ENCODE measurements at regions not wholly inside any gene's neighbourhood (a gene's known extent, or its start where the extent isn't known, plus 50 kb on each side); places are given as distances from the start of the nearest gene placed in this dataset.

DNA sequence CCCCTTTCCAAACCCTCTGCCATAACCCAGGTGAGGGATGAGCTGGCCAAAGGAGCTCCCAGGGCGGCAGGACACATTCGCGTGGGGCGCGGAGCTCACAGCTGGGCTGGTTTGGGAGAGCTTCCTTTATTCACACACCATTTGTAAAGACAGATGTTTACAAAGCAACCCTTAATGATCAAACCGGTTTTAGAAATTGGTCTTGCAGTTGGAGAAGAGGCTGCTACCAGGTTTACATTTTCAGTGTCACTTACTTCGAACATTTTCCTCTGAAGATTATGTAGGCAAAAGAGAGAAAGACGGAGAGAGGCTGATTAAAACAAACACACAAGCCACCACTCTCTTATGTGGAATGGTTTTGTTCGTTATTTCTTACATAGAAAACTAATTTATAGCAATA lies 648.7 kb downstream of the IRX1 start:
- no peak for TF ChIP-seq Cebpa-rat (IDR thresholded peaks at IDR 0.05)
- H4K20me1 ChIP-seq = no peaks in the 10 kb centered on the region
- no peak overlapping the region for H3K4me3 ChIP-seq
- H3K4me2 ChIP-seq = no peak overlapping the region
- H3K9me3 ChIP-seq (replicated peaks in 1 of 11) = no peaks in the 10 kb centered on the region; a peak in 1 of 22 replicates
- H3K27me3 ChIP-seq = no peaks in the 10 kb centered on the region
- H3K4me1 ChIP-seq = no peaks in the 10 kb centered on the region
- H3K9ac ChIP-seq = no peak overlapping the region
- H3K36me3 ChIP-seq = no peaks in the 10 kb centered on the region
- H3K27ac ChIP-seq = no peak overlapping the region

DNA sequence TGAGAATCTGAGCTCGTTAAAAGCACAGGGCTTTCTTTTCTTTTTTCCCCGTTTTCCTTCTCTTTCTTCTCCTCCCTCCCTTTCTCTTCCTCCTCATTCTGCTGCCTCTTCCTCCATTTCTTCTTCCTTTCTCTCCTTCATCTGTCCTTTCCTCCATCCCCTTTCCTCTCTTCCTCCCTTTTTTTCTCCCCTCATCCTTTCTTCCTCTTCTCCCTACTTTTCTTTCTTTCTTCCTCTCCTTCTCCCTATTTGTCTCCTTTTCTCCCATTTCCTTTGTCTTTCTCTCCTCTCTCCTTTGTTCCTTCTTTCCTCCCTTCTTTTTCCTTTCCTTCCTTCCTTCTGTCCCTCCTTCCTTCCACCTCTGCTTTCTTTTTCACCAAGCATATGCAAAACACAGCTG lies 649.4 kb downstream of the IRX1 start:
- no peak for TF ChIP-seq Cebpa-rat (IDR thresholded peaks at IDR 0.05)
- no peak overlapping the region for H3K9ac ChIP-seq
- no peak overlapping the region for H3K4me3 ChIP-seq
- H3K27ac ChIP-seq = no peak overlapping the region
- no peaks in the 10 kb centered on the region for H3K4me1 ChIP-seq
- no peaks in the 10 kb centered on the region for H3K27me3 ChIP-seq
- H4K20me1 ChIP-seq = no peaks in the 10 kb centered on the region
- H3K36me3 ChIP-seq = no peaks in the 10 kb centered on the region
- H3K9me3 ChIP-seq (replicated peaks in 1 of 11) = no peaks in the 10 kb centered on the region; a peak in 1 of 22 replicates
- H3K4me2 ChIP-seq = no peak overlapping the region

DNA sequence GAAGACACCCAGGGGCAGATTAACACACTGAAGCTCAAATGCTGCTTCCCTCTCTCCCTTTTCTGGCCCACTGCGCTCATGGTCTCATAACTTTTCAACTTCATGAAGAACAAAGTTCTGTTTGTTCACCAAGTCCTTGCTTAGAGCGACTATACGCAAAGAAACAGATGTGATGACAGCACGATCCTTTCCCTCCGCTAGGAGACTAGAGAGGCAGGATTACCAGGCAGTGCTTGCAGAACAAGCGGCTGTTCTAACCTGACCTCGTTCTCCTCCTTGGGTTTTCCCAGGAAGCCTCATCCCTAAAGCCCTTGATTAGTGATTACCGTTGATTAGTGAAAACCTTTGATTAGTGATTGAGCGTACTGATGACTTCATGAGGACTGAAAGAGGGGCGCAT lies 649.9 kb downstream of the IRX1 start:
- TF ChIP-seq Cebpa-rat (IDR thresholded peaks at IDR 0.05) = no peak
- Histone ChIP-seq H3K4me2 (no peak overlapping the region), H3K27me3 (no peaks in the 10 kb centered on the region), H4K20me1 (no peaks in the 10 kb centered on the region), H3K9me3 (replicated peaks in 1 of 11) (no peaks in the 10 kb centered on the region; a peak in 1 of 22 replicates), H3K9ac (no peak overlapping the region), H3K4me3 (no peak overlapping the region), H3K4me1 (no peaks in the 10 kb centered on the region), H3K36me3 (no peaks in the 10 kb centered on the region), H3K27ac (no peak overlapping the region)

DNA sequence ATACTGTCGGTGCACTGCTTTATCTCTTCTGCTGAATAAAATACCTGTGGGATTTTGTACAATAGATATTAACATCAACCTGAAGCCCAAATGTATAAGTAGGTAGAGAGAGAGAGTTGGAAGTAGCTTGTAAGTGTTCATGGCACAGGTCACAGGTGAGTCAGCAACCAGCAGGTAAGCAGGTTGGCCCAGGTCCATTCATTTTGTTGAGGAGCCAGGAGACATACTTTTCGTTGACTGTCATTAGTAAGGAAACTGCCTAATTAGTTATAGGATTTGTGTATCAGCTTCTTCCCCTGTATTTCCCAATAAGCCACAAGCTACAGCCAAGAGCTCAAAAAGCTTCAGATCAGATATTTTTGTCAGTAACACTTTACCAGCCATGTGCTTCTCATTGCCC lies 650.8 kb downstream of the IRX1 start:
- TF ChIP-seq Cebpa-rat (IDR thresholded peaks at IDR 0.05) = no peak
- H3K9me3 ChIP-seq (replicated peaks in 1 of 11) = no peaks in the 10 kb centered on the region; a peak in 1 of 22 replicates
- H3K4me2 ChIP-seq = no peak overlapping the region
- H3K9ac ChIP-seq = no peak overlapping the region
- H4K20me1 ChIP-seq = no peaks in the 10 kb centered on the region
- no peak overlapping the region for H3K4me3 ChIP-seq
- H3K36me3 ChIP-seq = no peaks in the 10 kb centered on the region
- H3K4me1 ChIP-seq = no peaks in the 10 kb centered on the region
- H3K27ac ChIP-seq = no peak overlapping the region
- H3K27me3 ChIP-seq = no peaks in the 10 kb centered on the region

DNA sequence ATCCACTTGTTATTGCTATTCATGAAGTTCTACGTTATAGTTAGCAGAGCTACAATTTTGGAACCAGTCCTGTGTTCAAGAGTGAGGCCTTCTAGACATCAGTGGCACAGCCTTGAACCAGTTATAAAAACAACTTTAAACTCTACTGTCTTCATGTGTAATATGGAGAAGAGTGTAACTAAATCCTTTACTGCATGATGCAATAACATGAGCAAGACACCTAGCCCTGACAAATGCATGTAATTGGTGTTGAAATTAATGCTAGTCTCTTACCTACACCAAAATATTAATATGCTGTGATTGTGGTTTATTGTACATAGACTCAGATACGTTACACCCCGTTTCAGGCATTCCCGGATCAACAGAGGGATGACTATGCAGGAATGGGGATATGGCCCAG lies 654.6 kb downstream of the IRX1 start:
- Histone ChIP-seq H3K4me2 (no peak overlapping the region), H3K4me3 (no peak overlapping the region), H3K4me1 (no peaks in the 10 kb centered on the region), H3K9me3 (replicated peaks in 1 of 11) (0 out of 22 replicates have a peak, but pooled peaks cover 0 to 3% (median 0%) of the 10 kb centered on the region in 11 experiments), H3K9ac (no peak overlapping the region), H3K27ac (no peak overlapping the region), H4K20me1 (no peaks in the 10 kb centered on the region), H3K27me3 (no peaks in the 10 kb centered on the region), H3K36me3 (no peaks in the 10 kb centered on the region)
- no peak for TF ChIP-seq Cebpa-rat (IDR thresholded peaks at IDR 0.05)

DNA sequence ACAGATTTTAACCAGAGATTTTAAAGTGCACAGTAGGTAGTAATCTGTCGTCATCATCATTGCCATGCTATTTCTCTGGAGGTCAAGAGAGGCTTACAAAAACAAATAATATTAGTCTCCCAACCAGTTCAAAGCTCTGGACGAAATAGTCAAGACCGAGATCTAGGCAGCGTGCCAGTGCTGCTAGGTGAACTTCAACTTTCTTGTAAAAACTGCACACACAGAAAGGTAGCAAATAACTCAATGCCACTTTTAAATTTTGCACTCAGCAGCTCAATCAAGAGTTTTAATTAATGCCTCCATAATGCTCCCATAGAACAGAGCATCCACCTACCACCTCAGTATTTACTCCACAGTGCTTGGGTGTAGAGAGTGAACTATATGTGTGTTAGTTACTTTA lies 656.8 kb downstream of the IRX1 start:
- no peak overlapping the region for H3K4me2 ChIP-seq
- no peak overlapping the region for H3K27ac ChIP-seq
- no peaks in the 10 kb centered on the region for H4K20me1 ChIP-seq
- H3K4me1 ChIP-seq = 0 out of 20 replicates have a peak, but pooled peaks cover 0 to under 1% (median 0%) of the 10 kb centered on the region in 10 experiments
- no peaks in the 10 kb centered on the region for H3K36me3 ChIP-seq
- H3K9me3 ChIP-seq (replicated peaks in 1 of 11) = peaks cover 0 to 3% (median 0%) of the 10 kb centered on the region in 11 experiments; a peak in 2 of 22 replicates
- no peak for TF ChIP-seq Cebpa-rat (IDR thresholded peaks at IDR 0.05)
- no peak overlapping the region for H3K4me3 ChIP-seq
- H3K27me3 ChIP-seq = no peaks in the 10 kb centered on the region
- no peak overlapping the region for H3K9ac ChIP-seq

DNA sequence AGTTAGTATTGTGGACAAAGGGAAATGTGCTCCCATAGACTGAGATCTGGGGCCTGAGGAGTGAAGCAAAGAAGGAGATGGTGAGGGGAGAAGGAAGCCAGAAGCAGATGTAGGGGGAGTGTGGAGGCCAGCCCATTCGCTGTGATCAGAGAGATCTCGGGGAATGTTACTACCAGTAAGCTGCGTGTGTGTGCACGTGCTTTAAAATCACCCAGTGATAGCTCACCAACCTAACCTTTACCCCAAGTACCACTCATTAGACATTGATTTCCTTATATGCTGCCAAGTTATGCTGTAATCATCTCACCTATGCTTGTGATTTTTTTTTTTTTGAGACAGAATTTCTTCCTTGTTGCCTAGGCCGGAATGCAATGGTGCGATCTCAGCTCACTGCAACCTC lies 659.1 kb downstream of the IRX1 start:
- Histone ChIP-seq H3K9ac (no peak overlapping the region), H3K36me3 (no peaks in the 10 kb centered on the region), H3K4me1 (0 out of 20 replicates have a peak, but pooled peaks cover 0 to 5% (median 0%) of the 10 kb centered on the region in 10 experiments), H3K9me3 (replicated peaks in 1 of 11) (peaks cover 0 to 3% (median 0%) of the 10 kb centered on the region in 11 experiments; a peak in 2 of 22 replicates), H3K4me2 (no peak overlapping the region), H4K20me1 (no peaks in the 10 kb centered on the region), H3K4me3 (no peak overlapping the region), H3K27ac (no peak overlapping the region), H3K27me3 (no peaks in the 10 kb centered on the region)
- TF ChIP-seq Cebpa-rat (IDR thresholded peaks at IDR 0.05) = no peak

DNA sequence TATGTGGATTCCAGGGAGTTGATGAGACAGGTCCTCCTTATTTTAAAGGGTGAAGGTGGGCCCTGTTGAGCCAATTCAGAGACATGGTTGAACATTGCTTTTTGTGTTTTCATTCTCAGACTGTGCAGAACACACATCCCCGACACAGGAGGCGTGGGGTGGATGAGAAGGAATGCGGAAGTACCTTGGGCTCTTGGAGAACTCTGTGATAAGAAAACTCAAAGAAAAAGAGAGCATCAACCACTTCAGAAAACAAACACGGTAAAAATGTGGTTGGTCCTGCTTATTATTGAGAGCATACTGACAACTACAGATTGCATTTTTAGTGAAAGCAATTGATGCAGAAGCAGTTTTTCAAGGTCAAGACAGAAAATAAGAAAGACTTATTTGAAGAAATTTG lies 659.8 kb downstream of the IRX1 start:
- no peaks in the 10 kb centered on the region for H3K36me3 ChIP-seq
- TF ChIP-seq Cebpa-rat (IDR thresholded peaks at IDR 0.05) = no peak
- no peak overlapping the region for H3K4me3 ChIP-seq
- H3K9me3 ChIP-seq (replicated peaks in 1 of 11) = peaks cover 0 to 3% (median 0%) of the 10 kb centered on the region in 11 experiments; a peak in 2 of 22 replicates
- H3K27ac ChIP-seq = no peak overlapping the region
- no peak overlapping the region for H3K4me2 ChIP-seq
- H3K9ac ChIP-seq = no peak overlapping the region
- H4K20me1 ChIP-seq = no peaks in the 10 kb centered on the region
- H3K4me1 ChIP-seq = 0 out of 20 replicates have a peak, but pooled peaks cover 0 to 5% (median 0%) of the 10 kb centered on the region in 10 experiments
- no peaks in the 10 kb centered on the region for H3K27me3 ChIP-seq

DNA sequence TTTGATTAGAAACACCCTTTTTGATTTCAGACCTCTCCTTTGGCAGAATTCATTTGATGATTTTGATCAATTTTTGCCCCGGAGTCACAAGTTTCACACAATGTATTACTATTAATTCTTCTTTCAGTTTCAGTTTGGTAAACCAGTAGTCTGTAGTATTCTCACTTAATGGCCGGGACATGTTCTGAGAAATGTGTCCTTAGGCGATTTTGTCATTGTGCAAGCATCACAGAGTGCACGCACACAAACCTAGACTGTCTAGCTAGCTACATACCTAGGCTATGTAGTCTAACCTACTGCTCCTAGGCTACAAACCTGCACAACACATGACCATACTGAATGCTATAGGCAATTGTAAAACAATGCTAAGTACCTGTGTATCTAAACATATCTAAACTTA lies 662.5 kb downstream of the IRX1 start:
- 0 out of 20 replicates have a peak, but pooled peaks cover 0 to 5% (median 0%) of the 10 kb centered on the region in 10 experiments for H3K4me1 ChIP-seq
- no peak for TF ChIP-seq Cebpa-rat (IDR thresholded peaks at IDR 0.05)
- no peaks in the 10 kb centered on the region for H3K27me3 ChIP-seq
- H3K4me3 ChIP-seq = no peak overlapping the region
- no peak overlapping the region for H3K9ac ChIP-seq
- H3K36me3 ChIP-seq = no peaks in the 10 kb centered on the region
- H4K20me1 ChIP-seq = no peaks in the 10 kb centered on the region
- H3K4me2 ChIP-seq = no peak overlapping the region
- H3K27ac ChIP-seq = no peak overlapping the region
- peaks cover 0 to 8% (median 0%) of the 10 kb centered on the region in 11 experiments; a peak in 5 of 22 replicates for H3K9me3 ChIP-seq (replicated peaks in 1 of 11)

DNA sequence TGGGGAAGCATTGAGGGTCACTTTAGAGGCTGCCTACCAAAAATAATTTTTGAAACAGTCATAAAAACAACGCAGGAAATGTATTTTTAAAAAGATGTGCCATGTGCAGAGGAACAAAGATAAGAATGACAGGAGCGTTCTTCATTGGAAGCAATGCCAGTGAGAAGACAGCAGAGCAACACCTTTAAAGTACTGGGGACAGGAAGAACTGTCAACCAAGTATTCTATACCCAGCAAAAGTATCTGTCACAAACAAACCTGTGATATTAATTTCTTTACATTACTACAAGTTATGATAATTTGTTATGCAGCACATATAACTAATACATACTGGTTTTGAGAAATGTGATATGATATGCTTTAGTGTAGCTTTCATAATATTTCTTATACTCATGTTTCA lies 675.6 kb downstream of the IRX1 start:
- Histone ChIP-seq H3K27ac (no peak overlapping the region), H3K9ac (no peak overlapping the region), H3K27me3 (no peaks in the 10 kb centered on the region), H3K4me3 (no peak overlapping the region), H3K9me3 (replicated peaks in 1 of 11) (peaks cover 29 to 44% (median 39%) of the 10 kb centered on the region in 11 experiments), H3K4me1 (no peaks in the 10 kb centered on the region), H4K20me1 (no peaks in the 10 kb centered on the region), H3K4me2 (no peak overlapping the region), H3K36me3 (no peaks in the 10 kb centered on the region)
- no peak for TF ChIP-seq Cebpa-rat (IDR thresholded peaks at IDR 0.05)

Measured in BLaER1 treated with 17β-estradiol and CSF1 and Interleukin-3, amounts not matched to agents 10 nM and 100 nM (cell line).